ENCODE measurements at regions not wholly inside any gene's neighbourhood (a gene's known extent, or its start where the extent isn't known, plus 50 kb on each side); places are given as distances from the start of the nearest gene placed in this dataset.

GRCh38 chr2:53212576-53212975, 555.0 kb upstream of the CHAC2 start:
- BruUV-seq (replicated peaks) = no TSS peak
- POLR2A ChIA-PET (ENCODE audit: low non-redundant PET) = no interaction called here
- CTCF ChIA-PET = no interaction called here

DNA sequence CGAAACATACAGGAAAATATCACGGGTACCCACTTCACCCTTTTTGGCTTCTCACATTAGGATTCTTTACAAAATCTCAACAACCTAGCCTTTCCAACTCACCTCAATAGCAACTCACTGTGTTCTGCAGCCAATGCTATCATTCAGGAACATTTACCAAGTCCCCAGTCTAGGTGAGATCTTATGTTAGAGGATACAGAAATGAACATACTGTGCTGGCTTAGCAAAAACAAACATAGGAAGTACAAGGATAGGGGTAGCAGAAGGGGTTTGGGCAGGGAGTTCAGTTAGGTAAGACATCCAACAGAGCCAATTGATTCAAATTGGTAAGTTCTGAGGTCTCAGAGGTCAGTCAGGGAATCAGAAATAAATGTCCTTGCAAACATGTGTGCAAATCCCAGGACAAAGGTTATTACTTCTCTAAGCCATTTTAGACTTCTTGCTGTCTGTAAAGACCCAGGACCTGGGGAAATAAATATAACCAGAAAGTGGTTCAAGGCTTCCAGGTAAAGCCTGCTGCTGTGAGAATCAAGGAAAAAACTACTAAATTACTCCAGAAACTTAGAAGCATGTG, 556.3 kb upstream of the CHAC2 start:
- no peak overlapping the region for H3K27ac ChIP-seq (ENCODE audit: low read depth, low read length, poor library complexity, severe bottlenecking)
- H3K9me3 ChIP-seq (ENCODE audit: low read depth, low read length, poor library complexity, severe bottlenecking) = no peaks in the 10 kb centered on the region
- H3K4me3 ChIP-seq (ENCODE audit: low read depth, low read length, poor library complexity, severe bottlenecking) = no peak overlapping the region
- no peaks in the 10 kb centered on the region for H3K36me3 ChIP-seq (ENCODE audit: insufficient read depth, low read length, poor library complexity, severe bottlenecking)
- intact Hi-C loops (cut with micrococcal nuclease; ENCODE audit: unreplicated experiment) = no loop called here
- BruUV-seq (replicated peaks) = no TSS peak
- H3K27me3 ChIP-seq (replicated peaks; ENCODE audit: insufficient read depth, low read depth, low read length, poor library complexity) = peaks cover 3% of the 10 kb centered on the region
- ChIA-PET POLR2A (ENCODE audit: low non-redundant PET) (no interaction called here), CTCF (no interaction called here)
- TF ChIP-seq, protein P1, sequence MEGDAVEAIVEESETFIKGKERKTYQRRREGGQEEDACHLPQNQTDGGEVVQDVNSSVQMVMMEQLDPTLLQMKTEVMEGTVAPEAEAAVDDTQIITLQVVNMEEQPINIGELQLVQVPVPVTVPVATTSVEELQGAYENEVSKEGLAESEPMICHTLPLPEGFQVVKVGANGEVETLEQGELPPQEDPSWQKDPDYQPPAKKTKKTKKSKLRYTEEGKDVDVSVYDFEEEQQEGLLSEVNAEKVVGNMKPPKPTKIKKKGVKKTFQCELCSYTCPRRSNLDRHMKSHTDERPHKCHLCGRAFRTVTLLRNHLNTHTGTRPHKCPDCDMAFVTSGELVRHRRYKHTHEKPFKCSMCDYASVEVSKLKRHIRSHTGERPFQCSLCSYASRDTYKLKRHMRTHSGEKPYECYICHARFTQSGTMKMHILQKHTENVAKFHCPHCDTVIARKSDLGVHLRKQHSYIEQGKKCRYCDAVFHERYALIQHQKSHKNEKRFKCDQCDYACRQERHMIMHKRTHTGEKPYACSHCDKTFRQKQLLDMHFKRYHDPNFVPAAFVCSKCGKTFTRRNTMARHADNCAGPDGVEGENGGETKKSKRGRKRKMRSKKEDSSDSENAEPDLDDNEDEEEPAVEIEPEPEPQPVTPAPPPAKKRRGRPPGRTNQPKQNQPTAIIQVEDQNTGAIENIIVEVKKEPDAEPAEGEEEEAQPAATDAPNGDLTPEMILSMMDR (conservative IDR thresholded peaks at IDR 0.05; ENCODE audit: low read depth, low read length) = no peak
- no peak for TF ChIP-seq EZH2 (IDR thresholded peaks at IDR 0.05; ENCODE audit: borderline replicate concordance, low read depth, low read length, poor library complexity, severe bottlenecking)
- no peak for DNase-seq (ENCODE audit: low spot score)
- no peaks in the 10 kb centered on the region for H3K4me1 ChIP-seq (ENCODE audit: insufficient read depth, low read length, poor library complexity, severe bottlenecking)

More at GRCh38 chr2:53212576-53212975, 555.0 kb upstream of the CHAC2 start:
- Histone ChIP-seq H3K27ac (ENCODE audit: low read depth, low read length, poor library complexity, severe bottlenecking) (no peak overlapping the region), H3K36me3 (ENCODE audit: insufficient read depth, low read length, poor library complexity, severe bottlenecking) (no peaks in the 10 kb centered on the region), H3K4me1 (ENCODE audit: insufficient read depth, low read length, poor library complexity, severe bottlenecking) (no peaks in the 10 kb centered on the region), H3K27me3 (replicated peaks; ENCODE audit: insufficient read depth, low read depth, low read length, poor library complexity) (peaks cover 3% of the 10 kb centered on the region), H3K9me3 (ENCODE audit: low read depth, low read length, poor library complexity, severe bottlenecking) (no peaks in the 10 kb centered on the region), H3K4me3 (ENCODE audit: low read depth, low read length, poor library complexity, severe bottlenecking) (no peak overlapping the region)
- intact Hi-C loops (cut with micrococcal nuclease; ENCODE audit: unreplicated experiment) = no loop called here
- TF ChIP-seq, protein P1 (conservative IDR thresholded peaks at IDR 0.05; ENCODE audit: low read depth, low read length) = no peak
- TF ChIP-seq EZH2 (IDR thresholded peaks at IDR 0.05; ENCODE audit: borderline replicate concordance, low read depth, low read length, poor library complexity, severe bottlenecking) = no peak
- DNase-seq (ENCODE audit: low spot score) = no peak

DNA sequence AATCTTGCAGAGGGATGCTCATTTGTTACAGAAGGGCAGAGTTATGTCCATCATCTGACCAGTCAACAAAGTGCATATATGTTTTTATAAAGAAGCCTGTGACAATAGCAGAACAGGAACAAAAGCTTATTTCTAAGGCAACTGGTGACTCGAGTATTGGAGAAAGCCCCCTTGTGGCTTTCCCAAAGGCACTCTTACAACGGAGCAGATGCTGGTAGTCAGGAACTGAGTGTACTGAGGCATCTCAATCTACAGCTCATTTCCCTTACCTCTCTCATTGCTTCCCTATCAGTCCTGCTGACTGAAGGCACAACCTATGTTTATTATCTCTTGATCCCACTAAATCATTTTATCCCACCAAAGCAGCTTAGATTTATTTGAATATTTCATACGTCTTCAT, 557.1 kb upstream of the CHAC2 start:
- POLR2A ChIA-PET (ENCODE audit: low non-redundant PET) = interaction anchor here (0.5 kb wide), 1 partner anchor 167 kb away, joined by 4 read pairs; no protein-coding TSS in a partner anchor

More for the DNA sequence above, 557.1 kb upstream of the CHAC2 start:
- Histone ChIP-seq H3K4me3 (ENCODE audit: low read depth, low read length, poor library complexity, severe bottlenecking) (no peak overlapping the region), H3K36me3 (ENCODE audit: insufficient read depth, low read length, poor library complexity, severe bottlenecking) (no peaks in the 10 kb centered on the region), H3K9me3 (ENCODE audit: low read depth, low read length, poor library complexity, severe bottlenecking) (no peaks in the 10 kb centered on the region), H3K4me1 (ENCODE audit: insufficient read depth, low read length, poor library complexity, severe bottlenecking) (no peaks in the 10 kb centered on the region), H3K27ac (ENCODE audit: low read depth, low read length, poor library complexity, severe bottlenecking) (no peak overlapping the region), H3K27me3 (replicated peaks; ENCODE audit: insufficient read depth, low read depth, low read length, poor library complexity) (peaks cover 3% of the 10 kb centered on the region)
- TF ChIP-seq, protein P1 (conservative IDR thresholded peaks at IDR 0.05; ENCODE audit: low read depth, low read length) = no peak
- no peak for TF ChIP-seq EZH2 (IDR thresholded peaks at IDR 0.05; ENCODE audit: borderline replicate concordance, low read depth, low read length, poor library complexity, severe bottlenecking)
- intact Hi-C loops (cut with micrococcal nuclease; ENCODE audit: unreplicated experiment) = no loop called here
- CTCF ChIA-PET = no interaction called here
- DNase-seq (ENCODE audit: low spot score) = no peak
- BruUV-seq (replicated peaks) = no TSS peak
